CD4-positive, alpha-beta memory T cell (primary cell): ENCODE measurements at regions not wholly inside any gene's neighbourhood (a gene's known extent, or its start where the extent isn't known, plus 50 kb on each side); places are given as distances from the start of the nearest gene placed in this dataset.

Source experiments
- CTCF ChIA-PET: fragments of 350-600 bp; sonication (Branson Sonifier 250); formaldehyde crosslinking; loops from one replicate; lab custom pipeline; 2021; ENCODE audit warnings: inconsistent platforms; ENCODE audit not compliant: partially characterized antibody; lab: Charles Lee
- POLR2A ChIA-PET: fragments of 350-600 bp; sonication (Branson Sonifier 250); formaldehyde crosslinking; loops from one replicate; lab custom pipeline; 2021; ENCODE audit not compliant: partially characterized antibody; lab: Charles Lee
- DNase-seq, 5 donors: peaks; one replicate each; pipeline versions ENCODE4 v3.0.0 to v3.0.0-alpha.2; 2020 to 2022; ENCODE audit warnings: mixed read lengths in 1 of 5
- H3K27ac ChIP-seq: one replicate; pipeline ENCODE4 v1.7.0; 2013; ENCODE audit warnings: low read depth, low read length
- H3K27me3 ChIP-seq: 2 replicates; pipeline ENCODE4 v1.7.0; 2013; ENCODE audit warnings: mild to moderate bottlenecking, low read length, moderate library complexity; ENCODE audit not compliant: insufficient read depth
- H3K36me3 ChIP-seq: 2 replicates; pipeline ENCODE4 v1.7.0; 2013; ENCODE audit warnings: mild to moderate bottlenecking, low read length, moderate library complexity; ENCODE audit not compliant: insufficient read depth
- H3K4me1 ChIP-seq: 2 replicates; pipeline ENCODE4 v1.7.0; 2013; ENCODE audit warnings: mild to moderate bottlenecking, low read length, moderate library complexity; ENCODE audit not compliant: insufficient read depth
- H3K4me3 ChIP-seq, 2 donors: one replicate each; pipeline ENCODE4 v1.7.0; 2013; ENCODE audit warnings: low read length in 2 of 2, mild to moderate bottlenecking in 1 of 2
- H3K9me3 ChIP-seq, 2 donors: one replicate each; pipeline ENCODE4 v1.7.0; 2013; ENCODE audit warnings: low read length in 2 of 2, control low read depth in 1 of 2; ENCODE audit not compliant: control insufficient read depth in 1 of 2
- H3K27ac Mint-ChIP-seq, 7 donors: one replicate each; pipeline ENCODE4 v1.8.0; 2020 to 2021; ENCODE audit warnings: mixed read lengths in 7 of 7, mild to moderate bottlenecking in 6 of 7, inconsistent platforms in 3 of 7, moderate library complexity in 3 of 7
- H3K27me3 Mint-ChIP-seq, 2 donors: one replicate each; pipeline ENCODE4 v1.8.0; 2020 to 2021; ENCODE audit warnings: mixed read lengths in 2 of 2
- H3K36me3 Mint-ChIP-seq, 2 donors: one replicate each; pipeline ENCODE4 v1.8.0; 2020 to 2021; ENCODE audit warnings: mixed read lengths in 2 of 2, inconsistent platforms in 1 of 2, mild to moderate bottlenecking in 1 of 2
- H3K4me1 Mint-ChIP-seq, 4 donors: one replicate each; pipeline ENCODE4 v1.8.0; 2020 to 2021; ENCODE audit warnings: mixed read lengths in 4 of 4, mild to moderate bottlenecking in 1 of 4
- H3K4me3 Mint-ChIP-seq, 8 donors: one replicate each; pipeline ENCODE4 v1.8.0; 2020 to 2021; ENCODE audit warnings: mixed read lengths in 8 of 8, mild to moderate bottlenecking in 7 of 8, moderate library complexity in 6 of 8, inconsistent platforms in 3 of 8
- H3K9me3 Mint-ChIP-seq, 8 donors: one replicate each; pipeline ENCODE4 v1.8.0; 2020 to 2021; ENCODE audit warnings: mixed read lengths in 8 of 8, mild to moderate bottlenecking in 5 of 8, inconsistent platforms in 3 of 8, moderate library complexity in 1 of 8
- intact Hi-C: fragments of 100-400 bp; cut with micrococcal nuclease; formaldehyde crosslinking; loops from one replicate; pipeline ENCODE4 v1.15.1; 2023

DNA sequence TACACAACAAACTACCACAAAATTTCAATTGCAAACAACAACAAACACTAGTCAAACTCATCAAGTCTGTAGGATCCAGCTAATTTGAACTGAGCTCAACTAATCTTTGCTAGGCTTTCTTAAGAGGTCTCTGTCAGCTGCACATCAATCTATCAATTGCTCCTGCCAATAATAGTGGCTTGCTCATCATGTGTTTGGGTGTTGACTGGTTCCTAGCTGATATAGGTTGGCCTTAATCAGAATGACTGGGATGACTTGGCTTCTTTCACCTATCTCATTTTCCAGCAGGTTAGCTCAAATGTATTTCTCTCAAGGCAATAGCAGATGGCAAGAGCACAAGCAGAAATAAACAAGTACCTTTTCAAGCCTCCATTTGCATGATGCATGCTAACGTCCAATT is 370.3 kb upstream of the NFE2L3 start:
- no peak for DNase-seq
- ChIA-PET CTCF (interaction anchor here (1.0 kb wide), 1 partner anchor 9 kb away, joined by 3 read pairs; no protein-coding TSS in a partner anchor), POLR2A (no interaction called here)
- Mint-ChIP-seq H3K27ac (no peak overlapping the region), H3K9me3 (peaks cover 0 to 3% (median 0%) of the 10 kb centered on the region in 8 donors), H3K4me3 (no peak overlapping the region), H3K36me3 (no peaks in the 10 kb centered on the region), H3K4me1 (no peaks in the 10 kb centered on the region), H3K27me3 (peaks cover 6 to 8% of the 10 kb centered on the region in 2 donors)
- H3K4me1 ChIP-seq: no peaks in the 10 kb centered on the region
- intact Hi-C loops: no loop called here
- H3K27ac ChIP-seq: no peak overlapping the region
- no peak overlapping the region for H3K4me3 ChIP-seq
- H3K36me3 ChIP-seq: no peaks in the 10 kb centered on the region
- H3K9me3 ChIP-seq: no peaks in the 10 kb centered on the region
- no peaks in the 10 kb centered on the region for H3K27me3 ChIP-seq

DNA sequence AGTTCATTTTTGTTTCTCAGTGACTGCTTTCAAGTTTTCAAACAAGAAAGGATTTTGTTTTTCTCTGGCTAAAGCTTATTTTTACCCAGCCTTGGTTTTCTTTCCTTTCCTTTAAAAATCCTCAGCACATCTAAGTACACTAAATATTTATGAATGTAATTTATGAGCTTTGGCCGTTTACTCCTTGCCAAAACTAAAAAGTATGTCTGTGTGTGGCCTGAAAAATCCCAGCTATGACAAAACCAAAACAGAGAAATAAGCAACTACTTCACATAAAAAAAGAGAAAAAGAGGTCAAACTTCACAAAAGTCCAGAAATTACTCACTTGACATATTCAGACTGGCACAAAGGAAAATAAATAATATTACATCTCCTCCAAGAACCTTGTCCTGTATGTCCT is 365.1 kb upstream of the NFE2L3 start:
- intact Hi-C loops: no loop called here
- no peaks in the 10 kb centered on the region for H3K27me3 ChIP-seq
- ChIA-PET CTCF (no interaction called here), POLR2A (no interaction called here)
- no peak overlapping the region for H3K27ac Mint-ChIP-seq
- H3K4me3 Mint-ChIP-seq: peak overlapping the region in 1 of 8 donors; percentile 10
- no peaks in the 10 kb centered on the region for H3K36me3 ChIP-seq
- no peaks in the 10 kb centered on the region for H3K4me1 ChIP-seq
- no peaks in the 10 kb centered on the region for H3K36me3 Mint-ChIP-seq
- DNase-seq: no peak
- H3K27me3 Mint-ChIP-seq: peaks cover 6 to 8% of the 10 kb centered on the region in 2 donors
- no peaks in the 10 kb centered on the region for H3K9me3 ChIP-seq
- peaks cover 0 to 3% (median 0%) of the 10 kb centered on the region in 8 donors for H3K9me3 Mint-ChIP-seq
- H3K4me1 Mint-ChIP-seq: no peaks in the 10 kb centered on the region
- H3K4me3 ChIP-seq: no peak overlapping the region
- no peak overlapping the region for H3K27ac ChIP-seq

DNA sequence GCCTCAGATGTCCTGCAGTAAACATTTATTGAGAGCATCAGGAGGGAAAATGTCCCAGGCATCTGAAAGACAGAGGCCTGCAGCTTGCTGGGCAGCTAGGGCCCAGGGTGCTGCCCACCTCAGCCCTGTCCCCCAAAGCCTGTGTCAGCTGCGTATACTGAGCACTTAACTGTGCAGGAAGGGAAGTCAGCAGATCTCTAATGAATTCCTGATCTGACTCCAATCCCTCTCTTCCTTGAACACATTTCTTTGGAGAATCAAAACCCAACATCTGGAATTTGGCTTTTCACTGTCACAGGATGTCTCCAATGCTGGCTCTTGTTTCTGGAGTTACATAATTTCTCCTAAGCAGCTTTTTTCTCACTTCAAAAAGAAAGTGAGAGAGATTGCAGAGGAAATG is 364.7 kb upstream of the NFE2L3 start:
- intact Hi-C loops: no loop called here
- H3K4me3 Mint-ChIP-seq: no peak overlapping the region
- Histone ChIP-seq H3K27me3 (no peaks in the 10 kb centered on the region), H3K36me3 (no peaks in the 10 kb centered on the region), H3K4me3 (no peak overlapping the region), H3K27ac (no peak overlapping the region), H3K9me3 (no peaks in the 10 kb centered on the region), H3K4me1 (no peaks in the 10 kb centered on the region)
- DNase-seq: no peak
- no peak overlapping the region for H3K27ac Mint-ChIP-seq
- peaks cover 6 to 8% of the 10 kb centered on the region in 2 donors for H3K27me3 Mint-ChIP-seq
- ChIA-PET CTCF (no interaction called here), POLR2A (no interaction called here)
- no peaks in the 10 kb centered on the region for H3K4me1 Mint-ChIP-seq
- H3K9me3 Mint-ChIP-seq: peaks cover 0 to 3% (median 0%) of the 10 kb centered on the region in 8 donors
- H3K36me3 Mint-ChIP-seq: no peaks in the 10 kb centered on the region

DNA sequence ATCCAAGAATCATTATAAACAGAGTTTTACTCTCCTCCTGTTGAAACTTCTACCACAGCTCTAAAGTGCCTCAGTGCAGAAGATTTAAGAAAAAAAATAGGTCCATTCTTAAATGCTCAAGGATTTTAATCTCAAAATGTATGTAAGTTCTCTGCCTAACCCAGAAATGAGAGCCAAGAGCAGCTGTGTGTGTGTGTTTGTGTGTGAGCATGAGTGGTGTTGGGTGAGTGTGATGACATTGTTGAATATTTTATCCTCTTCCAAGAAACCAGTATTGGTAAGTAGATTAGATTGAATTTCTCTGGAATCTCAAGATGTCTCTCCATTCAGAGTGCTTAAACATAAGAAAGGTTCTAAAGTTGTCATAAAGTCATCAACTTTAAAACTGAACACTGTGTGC is 363.6 kb upstream of the NFE2L3 start:
- intact Hi-C loops: no loop called here
- Histone ChIP-seq H3K36me3 (no peaks in the 10 kb centered on the region), H3K27ac (no peak overlapping the region), H3K4me1 (no peaks in the 10 kb centered on the region), H3K27me3 (no peaks in the 10 kb centered on the region), H3K9me3 (no peaks in the 10 kb centered on the region), H3K4me3 (no peak overlapping the region)
- Mint-ChIP-seq H3K4me3 (no peak overlapping the region), H3K27ac (no peak overlapping the region), H3K27me3 (peaks cover 10 to 11% of the 10 kb centered on the region in 2 donors), H3K36me3 (no peaks in the 10 kb centered on the region), H3K9me3 (peaks cover 0 to 3% (median 0%) of the 10 kb centered on the region in 8 donors), H3K4me1 (no peaks in the 10 kb centered on the region)
- no peak for DNase-seq
- POLR2A ChIA-PET: no interaction called here
- CTCF ChIA-PET: no interaction called here

DNA sequence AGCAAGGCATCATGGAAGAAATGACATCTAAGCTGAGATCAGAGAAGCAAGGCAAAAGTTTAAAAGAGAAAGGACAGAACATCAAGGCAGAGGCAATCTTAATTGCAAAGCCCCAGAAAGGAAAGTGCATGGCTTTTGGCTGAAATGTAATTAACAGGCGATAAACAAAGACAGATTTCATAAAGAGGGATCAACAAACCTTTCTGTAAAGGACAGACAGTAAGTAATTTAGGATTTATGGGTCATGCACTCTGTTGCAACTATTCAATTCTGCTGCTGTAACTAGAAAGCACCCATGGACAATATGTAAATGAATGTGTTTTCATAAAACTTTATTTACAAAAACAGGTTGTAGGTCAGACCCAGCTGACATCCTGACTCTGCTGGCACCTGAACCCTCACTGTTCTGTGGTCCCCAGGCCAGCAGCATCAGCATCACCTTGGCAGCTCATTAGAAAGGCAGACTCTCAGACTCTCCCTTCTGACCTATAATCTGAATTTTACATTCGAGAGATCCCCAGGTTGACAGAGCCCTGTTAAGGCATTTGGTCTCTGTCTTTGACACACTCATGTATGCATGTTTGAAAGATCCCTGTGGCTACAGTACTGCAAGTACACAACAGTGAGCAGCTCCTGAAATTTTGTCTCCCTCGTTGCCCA is 362.9 kb upstream of the NFE2L3 start:
- intact Hi-C loops: no loop called here
- no peaks in the 10 kb centered on the region for H3K27me3 ChIP-seq
- Mint-ChIP-seq H3K9me3 (peaks cover 0 to 3% (median 0%) of the 10 kb centered on the region in 8 donors), H3K4me1 (no peaks in the 10 kb centered on the region), H3K4me3 (no peak overlapping the region), H3K36me3 (no peaks in the 10 kb centered on the region), H3K27me3 (peaks cover 11% of the 10 kb centered on the region in 2 donors), H3K27ac (no peak overlapping the region)
- no peaks in the 10 kb centered on the region for H3K4me1 ChIP-seq
- ChIA-PET POLR2A (no interaction called here), CTCF (no interaction called here)
- H3K9me3 ChIP-seq: no peaks in the 10 kb centered on the region
- no peaks in the 10 kb centered on the region for H3K36me3 ChIP-seq
- no peak for DNase-seq
- H3K4me3 ChIP-seq: no peak overlapping the region
- no peak overlapping the region for H3K27ac ChIP-seq

DNA sequence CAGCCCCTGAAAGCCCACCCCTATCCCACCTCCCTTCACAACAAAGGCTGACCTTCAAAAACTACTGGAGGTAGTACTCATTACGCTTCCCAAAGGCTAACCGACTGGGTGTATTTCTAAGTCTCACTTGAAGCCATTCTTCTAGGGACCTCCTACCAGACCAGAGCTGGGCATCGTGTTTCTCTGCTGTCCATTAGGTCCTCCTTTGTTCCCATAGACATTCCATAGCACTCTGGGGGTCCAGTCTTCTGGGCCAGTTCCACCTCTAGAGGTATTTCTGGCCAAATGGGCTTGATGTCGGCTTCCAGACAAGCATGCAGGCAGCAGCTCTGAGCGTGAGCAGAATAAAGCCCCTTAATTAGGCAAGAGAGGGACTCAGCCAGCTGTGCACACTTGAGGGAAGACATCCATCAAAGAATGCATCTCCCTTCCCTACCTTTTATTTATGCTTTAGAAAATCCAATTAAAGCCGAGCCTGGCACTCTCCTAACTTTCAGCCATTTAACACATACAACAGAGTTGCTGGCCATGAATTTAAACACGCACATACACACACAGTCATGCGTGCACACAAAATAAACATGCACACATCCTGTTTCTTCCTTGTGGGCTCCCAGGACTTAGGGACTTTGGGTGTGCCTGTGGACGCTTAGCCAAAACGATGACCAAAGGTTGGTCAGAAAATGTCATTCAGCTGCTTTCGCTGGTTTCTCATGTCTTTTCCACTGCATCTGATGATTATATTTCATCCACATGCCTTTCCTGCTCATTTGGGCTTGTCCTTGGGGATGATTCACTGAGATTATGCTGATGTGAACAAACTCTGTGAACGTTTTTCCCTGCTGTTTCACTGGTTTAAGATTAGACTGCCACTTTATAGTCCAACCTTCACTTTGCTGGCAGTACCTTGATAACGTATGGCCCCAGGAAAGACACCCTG is 362.0 kb upstream of the NFE2L3 start:
- no peak overlapping the region for H3K4me3 ChIP-seq
- no peaks in the 10 kb centered on the region for H3K36me3 Mint-ChIP-seq
- H3K27ac ChIP-seq: no peak overlapping the region
- no peaks in the 10 kb centered on the region for H3K36me3 ChIP-seq
- no peaks in the 10 kb centered on the region for H3K4me1 ChIP-seq
- H3K27me3 ChIP-seq: no peaks in the 10 kb centered on the region
- no peak for DNase-seq
- POLR2A ChIA-PET: no interaction called here
- CTCF ChIA-PET: interaction anchor here (1.4 kb wide), 1 partner anchor 8 kb away, joined by 3 read pairs; no protein-coding TSS in a partner anchor
- H3K27me3 Mint-ChIP-seq: peaks cover 13% of the 10 kb centered on the region in 2 donors
- no peak overlapping the region for H3K4me3 Mint-ChIP-seq
- no peaks in the 10 kb centered on the region for H3K9me3 ChIP-seq
- H3K27ac Mint-ChIP-seq: no peak overlapping the region
- no peaks in the 10 kb centered on the region for H3K4me1 Mint-ChIP-seq
- intact Hi-C loops: no loop called here
- H3K9me3 Mint-ChIP-seq: peaks cover 0 to 3% (median 0%) of the 10 kb centered on the region in 8 donors

DNA sequence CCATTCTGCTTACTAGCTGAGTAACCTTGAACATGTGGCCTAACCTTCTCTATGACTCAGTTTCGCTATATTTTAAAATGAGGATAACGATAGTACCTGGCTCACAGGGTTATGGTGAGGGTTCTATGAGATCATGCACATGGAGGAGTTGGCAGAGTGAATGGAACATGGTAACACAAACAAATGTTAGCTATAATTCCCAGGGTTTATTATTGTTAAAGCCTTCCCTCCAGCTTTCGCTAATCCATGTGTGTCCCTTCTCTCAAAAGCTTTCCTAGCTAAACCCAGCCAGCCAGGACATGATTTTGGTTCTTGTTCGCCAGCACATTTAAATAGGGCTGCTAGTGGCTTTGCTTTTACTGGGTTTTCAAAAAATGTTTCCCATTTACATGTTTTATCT is 361.0 kb upstream of the NFE2L3 start:
- Mint-ChIP-seq H3K4me3 (no peak overlapping the region), H3K4me1 (no peaks in the 10 kb centered on the region), H3K27me3 (peaks cover 10 to 16% of the 10 kb centered on the region in 2 donors), H3K9me3 (peaks cover 0 to 2% (median 0%) of the 10 kb centered on the region in 8 donors), H3K36me3 (no peaks in the 10 kb centered on the region), H3K27ac (no peak overlapping the region)
- ChIA-PET CTCF (interaction anchor here (1.4 kb wide), 1 partner anchor 9 kb away, joined by 3 read pairs; no protein-coding TSS in a partner anchor), POLR2A (no interaction called here)
- no peaks in the 10 kb centered on the region for H3K9me3 ChIP-seq
- intact Hi-C loops: no loop called here
- H3K4me1 ChIP-seq: no peaks in the 10 kb centered on the region
- H3K4me3 ChIP-seq: no peak overlapping the region
- DNase-seq: no peak
- H3K27me3 ChIP-seq: no peaks in the 10 kb centered on the region
- H3K36me3 ChIP-seq: no peaks in the 10 kb centered on the region
- H3K27ac ChIP-seq: no peak overlapping the region
